Cardiac muscle cell (in vitro differentiated cells and primary cell): ENCODE measurements at regions not wholly inside any gene's neighbourhood (a gene's known extent, or its start where the extent isn't known, plus 50 kb on each side); places are given as distances from the start of the nearest gene placed in this dataset.

Experiments used
- DNase-seq, 2 donors: peaks; one replicate each; pipeline versions ENCODE4 v3.0.0 to v3.0.0-alpha.2; 2010 to 2017; ENCODE audit warnings: low read depth in 1 of 2, low spot score in 1 of 2
- H3K27ac ChIP-seq: fragments of 200-600 bp; sonication (generic); 2 replicates; pipeline ENCODE4 v1.5.1; 2016
- H3K27me3 ChIP-seq: fragments of 200-600 bp; sonication (generic); 2 replicates; pipeline ENCODE4 v1.6.0; 2016; ENCODE audit warnings: control low read depth
- H3K36me3 ChIP-seq: fragments of 200-600 bp; sonication (generic); 2 replicates; pipeline ENCODE4 v1.5.1; 2016; ENCODE audit warnings: control low read depth
- H3K4me1 ChIP-seq: fragments of 200-600 bp; sonication (generic); 2 replicates; pipeline ENCODE4 v1.8.1; 2017; ENCODE audit warnings: low read depth, mild to moderate bottlenecking, mixed run types
- H3K4me3 ChIP-seq: fragments of 200-600 bp; sonication (generic); 2 replicates; pipeline ENCODE4 v1.5.1; 2016; ENCODE audit warnings: mild to moderate bottlenecking
- H3K9me3 ChIP-seq: fragments of 200-600 bp; sonication (generic); 2 replicates; pipeline ENCODE4 v1.5.1; 2017; ENCODE audit warnings: low read depth, mild to moderate bottlenecking, control low read depth
- TF ChIP-seq, protein P1 (sequence below): IDR thresholded peaks from 2 replicates; pipeline ENCODE4 v1.5.1; 2012; ENCODE audit warnings: low read depth, mild to moderate bottlenecking, low read length

DNA sequence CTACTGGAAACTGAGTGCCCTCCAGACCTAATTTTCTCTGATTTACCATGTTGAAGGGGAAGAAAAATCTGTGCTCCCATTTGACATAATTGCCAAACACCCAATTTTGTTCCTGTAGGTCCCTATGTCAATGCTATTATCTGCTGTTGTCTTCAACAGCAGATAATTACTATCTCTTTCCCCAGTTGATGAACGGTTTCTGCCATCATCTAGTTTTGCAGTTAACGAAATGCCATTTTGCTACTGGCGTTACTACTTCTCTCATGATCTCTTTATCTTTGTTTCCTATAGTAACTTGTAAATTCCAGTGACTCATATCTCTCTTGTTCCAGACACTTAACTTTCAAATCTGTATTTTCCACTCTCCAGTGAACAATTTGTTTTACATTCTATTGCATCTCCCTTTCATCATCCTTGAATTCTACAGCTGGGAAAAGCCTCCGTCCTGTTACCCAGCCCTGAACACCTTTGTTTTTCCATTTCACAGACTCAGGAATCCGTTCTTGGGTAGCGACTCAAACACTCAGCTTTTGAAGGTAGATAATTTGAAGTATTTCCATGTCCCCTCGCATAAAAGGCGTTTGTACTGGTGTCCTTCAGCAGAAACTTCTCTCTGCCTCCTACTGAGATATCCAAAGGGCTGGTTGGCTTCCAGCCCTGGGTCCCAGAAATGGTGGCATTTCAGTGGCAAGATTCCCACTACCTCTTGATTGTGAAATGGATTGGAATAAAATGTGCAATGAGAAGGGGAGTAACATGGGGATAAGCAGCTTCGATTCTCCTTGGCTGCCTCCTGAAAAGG is 111.7 kb downstream of the FOXB1 start:
- Histone ChIP-seq H3K4me1 (no peaks in the 10 kb centered on the region), H3K27me3 (peaks cover 39% of the 10 kb centered on the region), H3K27ac (no peak overlapping the region), H3K36me3 (no peaks in the 10 kb centered on the region), H3K4me3 (no peak overlapping the region), H3K9me3 (no peaks in the 10 kb centered on the region)
- TF ChIP-seq, protein P1, sequence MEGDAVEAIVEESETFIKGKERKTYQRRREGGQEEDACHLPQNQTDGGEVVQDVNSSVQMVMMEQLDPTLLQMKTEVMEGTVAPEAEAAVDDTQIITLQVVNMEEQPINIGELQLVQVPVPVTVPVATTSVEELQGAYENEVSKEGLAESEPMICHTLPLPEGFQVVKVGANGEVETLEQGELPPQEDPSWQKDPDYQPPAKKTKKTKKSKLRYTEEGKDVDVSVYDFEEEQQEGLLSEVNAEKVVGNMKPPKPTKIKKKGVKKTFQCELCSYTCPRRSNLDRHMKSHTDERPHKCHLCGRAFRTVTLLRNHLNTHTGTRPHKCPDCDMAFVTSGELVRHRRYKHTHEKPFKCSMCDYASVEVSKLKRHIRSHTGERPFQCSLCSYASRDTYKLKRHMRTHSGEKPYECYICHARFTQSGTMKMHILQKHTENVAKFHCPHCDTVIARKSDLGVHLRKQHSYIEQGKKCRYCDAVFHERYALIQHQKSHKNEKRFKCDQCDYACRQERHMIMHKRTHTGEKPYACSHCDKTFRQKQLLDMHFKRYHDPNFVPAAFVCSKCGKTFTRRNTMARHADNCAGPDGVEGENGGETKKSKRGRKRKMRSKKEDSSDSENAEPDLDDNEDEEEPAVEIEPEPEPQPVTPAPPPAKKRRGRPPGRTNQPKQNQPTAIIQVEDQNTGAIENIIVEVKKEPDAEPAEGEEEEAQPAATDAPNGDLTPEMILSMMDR, result no peak
- peak in 1 of 2 donors; percentile 76 for DNase-seq

DNA sequence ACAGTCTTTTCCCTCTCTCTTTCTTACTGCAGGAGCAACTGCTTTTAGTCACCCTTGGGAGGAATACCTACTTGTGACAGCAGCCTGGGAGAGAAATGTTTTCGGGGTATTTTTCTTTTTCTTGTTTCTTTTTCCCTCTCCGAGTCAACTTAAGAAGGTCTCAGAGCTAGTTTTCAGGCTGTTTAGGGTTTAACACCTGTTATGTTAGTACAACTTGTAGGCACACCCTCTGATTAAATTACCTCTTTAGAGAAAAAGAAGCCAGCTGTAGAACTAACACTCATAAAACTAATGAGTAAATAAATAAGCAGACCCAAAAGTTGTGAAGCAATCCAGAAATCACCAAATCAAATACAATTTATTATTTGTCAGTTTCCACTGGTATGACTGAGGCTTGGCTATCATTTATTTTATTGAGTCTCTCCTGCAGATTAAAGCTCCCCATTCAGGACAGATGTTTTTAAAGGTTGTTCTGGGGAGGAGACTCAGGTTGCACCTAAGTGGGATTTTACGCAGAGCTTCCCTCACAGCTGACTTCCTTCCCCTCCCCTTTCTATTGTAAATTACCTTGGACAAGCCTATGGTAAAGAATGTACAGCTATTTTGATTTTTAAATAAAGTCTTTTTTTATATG is 112.5 kb downstream of the FOXB1 start:
- no peak overlapping the region for H3K27ac ChIP-seq
- no peaks in the 10 kb centered on the region for H3K36me3 ChIP-seq
- peaks cover 39% of the 10 kb centered on the region for H3K27me3 ChIP-seq
- H3K4me3 ChIP-seq, result no peak overlapping the region
- TF ChIP-seq, protein P1, result no peak
- no peaks in the 10 kb centered on the region for H3K9me3 ChIP-seq
- H3K4me1 ChIP-seq, result no peaks in the 10 kb centered on the region
- DNase-seq, result no peak

DNA sequence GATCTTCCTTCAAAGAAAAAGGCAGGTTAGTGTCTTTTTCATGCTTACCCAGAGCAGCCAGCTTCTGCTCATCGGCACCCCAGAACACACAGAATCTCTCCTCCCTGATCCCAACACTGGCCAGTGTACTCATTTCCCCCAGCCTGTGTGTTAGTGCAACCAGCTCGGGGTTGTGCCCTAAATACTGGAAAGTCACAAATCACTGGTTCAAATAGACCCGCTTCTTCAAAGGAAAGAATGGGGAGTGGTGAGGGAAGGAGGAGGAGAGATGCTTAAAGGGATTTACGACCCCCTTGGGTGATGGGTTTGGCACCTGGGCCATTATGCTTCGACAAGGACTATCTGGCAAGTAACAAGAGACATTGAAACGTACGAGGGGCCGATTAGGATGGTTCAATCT is 114.0 kb downstream of the FOXB1 start:
- no peaks in the 10 kb centered on the region for H3K9me3 ChIP-seq
- no peak for DNase-seq
- peaks cover 39% of the 10 kb centered on the region for H3K27me3 ChIP-seq
- TF ChIP-seq, protein P1, result no peak
- no peak overlapping the region for H3K4me3 ChIP-seq
- H3K36me3 ChIP-seq, result no peaks in the 10 kb centered on the region
- H3K27ac ChIP-seq, result no peak overlapping the region
- no peaks in the 10 kb centered on the region for H3K4me1 ChIP-seq

DNA sequence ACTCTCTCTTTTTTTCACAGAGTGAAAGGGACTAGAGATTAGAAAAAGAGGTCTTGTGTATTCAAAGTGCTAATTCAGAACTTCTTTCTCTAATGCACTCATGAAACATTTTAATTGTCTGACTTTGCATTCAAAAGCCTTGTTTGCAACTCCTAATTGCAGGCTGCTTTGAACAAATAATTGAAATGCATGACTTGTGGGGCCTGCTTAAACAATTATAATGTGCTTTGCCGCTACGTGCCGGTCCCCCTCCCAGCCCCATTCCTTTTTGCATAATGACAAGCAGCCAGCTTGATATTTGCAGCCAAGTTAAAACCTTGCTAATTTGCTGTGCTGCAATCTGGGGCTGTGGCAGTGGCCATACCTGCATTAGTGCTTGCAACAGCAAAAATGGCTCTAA is 114.5 kb downstream of the FOXB1 start:
- H3K36me3 ChIP-seq, result no peaks in the 10 kb centered on the region
- peaks cover 39% of the 10 kb centered on the region for H3K27me3 ChIP-seq
- H3K4me3 ChIP-seq, result no peak overlapping the region
- H3K9me3 ChIP-seq, result no peaks in the 10 kb centered on the region
- H3K27ac ChIP-seq, result no peak overlapping the region
- DNase-seq, result no peak
- TF ChIP-seq, protein P1, result no peak
- H3K4me1 ChIP-seq, result no peaks in the 10 kb centered on the region

DNA sequence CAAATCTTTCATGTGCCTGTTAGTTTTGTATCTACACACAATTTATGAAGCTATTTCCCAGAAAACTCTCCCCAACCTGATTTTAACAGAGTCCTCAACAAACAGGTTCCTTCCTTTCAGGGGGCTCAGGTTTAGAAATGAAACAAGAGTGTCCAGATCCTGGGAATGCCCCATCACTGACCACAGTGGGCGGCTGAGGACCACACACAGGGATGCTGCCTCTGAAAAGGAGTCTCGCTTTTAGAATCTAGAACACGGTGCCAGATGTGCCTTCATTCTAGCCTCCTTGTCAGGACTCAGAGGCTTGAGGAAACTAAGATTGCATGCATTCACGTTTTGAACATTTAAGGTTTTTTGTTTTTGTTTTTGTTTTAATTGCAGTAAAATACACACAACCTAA is 115.0 kb downstream of the FOXB1 start:
- H3K4me1 ChIP-seq, result no peaks in the 10 kb centered on the region
- H3K4me3 ChIP-seq, result no peak overlapping the region
- peaks cover 39% of the 10 kb centered on the region for H3K27me3 ChIP-seq
- no peak for DNase-seq
- no peaks in the 10 kb centered on the region for H3K36me3 ChIP-seq
- no peaks in the 10 kb centered on the region for H3K9me3 ChIP-seq
- TF ChIP-seq, protein P1, result no peak
- no peak overlapping the region for H3K27ac ChIP-seq
